Skin epidermis (tissue), 12 donors: ENCODE measurements at regions not wholly inside any gene's neighbourhood (a gene's known extent, or its start where the extent isn't known, plus 50 kb on each side); places are given as distances from the start of the nearest gene placed in this dataset.

Source experiments
- H3K27ac ChIP-seq, 21 experiments: fragments of 200-600 bp; sonication (generic) in 11 of 21; one replicate each; pipeline ENCODE4 v1.5.0; 2020; ENCODE audit warnings: mild to moderate bottlenecking in 3 of 21, inconsistent platforms in 2 of 21, moderate library complexity in 2 of 21
- H3K4me3 ChIP-seq, 7 experiments: fragments of 200-600 bp; sonication (generic) in 2 of 7; one replicate each; pipeline ENCODE4 v1.5.0; 2020; ENCODE audit warnings: inconsistent platforms in 2 of 7, mild to moderate bottlenecking in 2 of 7, moderate library complexity in 1 of 7

- no peak overlapping the region for H3K4me3 ChIP-seq
- H3K27ac ChIP-seq, result no peak overlapping the region
Observed at GRCh38 chr2:139967665-139968064, 1187.5 kb upstream of the NXPH2 start.

GRCh38 chr2:139964721-139965440, 1184.7 kb upstream of the NXPH2 start:
- no peak overlapping the region for H3K27ac ChIP-seq
- H3K4me3 ChIP-seq, result no peak overlapping the region

DNA sequence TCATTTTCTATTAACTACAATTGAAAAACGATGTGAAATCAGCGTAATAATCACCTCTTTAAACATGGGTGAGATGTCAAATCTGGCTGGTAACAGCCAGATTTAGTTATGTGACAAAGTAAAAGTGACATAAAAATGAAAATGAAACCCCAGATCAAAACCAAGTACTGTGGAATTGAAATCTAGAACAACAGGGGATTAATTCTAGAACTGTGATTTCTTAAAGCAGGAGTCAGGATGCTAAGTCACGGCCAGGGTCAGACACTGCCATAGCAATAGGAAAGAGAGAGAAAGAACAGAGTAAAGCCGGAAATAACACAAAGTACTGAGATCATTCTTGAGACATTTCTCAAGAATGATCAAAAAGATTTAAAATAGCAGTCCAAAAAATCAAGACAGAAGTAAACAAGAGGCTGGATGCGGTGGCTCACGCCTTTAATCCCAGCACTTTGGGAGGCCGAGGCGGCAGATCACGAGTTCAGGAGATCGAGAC, 1183.7 kb upstream of the NXPH2 start:
- Histone ChIP-seq H3K27ac (no peak overlapping the region), H3K4me3 (no peak overlapping the region)

DNA sequence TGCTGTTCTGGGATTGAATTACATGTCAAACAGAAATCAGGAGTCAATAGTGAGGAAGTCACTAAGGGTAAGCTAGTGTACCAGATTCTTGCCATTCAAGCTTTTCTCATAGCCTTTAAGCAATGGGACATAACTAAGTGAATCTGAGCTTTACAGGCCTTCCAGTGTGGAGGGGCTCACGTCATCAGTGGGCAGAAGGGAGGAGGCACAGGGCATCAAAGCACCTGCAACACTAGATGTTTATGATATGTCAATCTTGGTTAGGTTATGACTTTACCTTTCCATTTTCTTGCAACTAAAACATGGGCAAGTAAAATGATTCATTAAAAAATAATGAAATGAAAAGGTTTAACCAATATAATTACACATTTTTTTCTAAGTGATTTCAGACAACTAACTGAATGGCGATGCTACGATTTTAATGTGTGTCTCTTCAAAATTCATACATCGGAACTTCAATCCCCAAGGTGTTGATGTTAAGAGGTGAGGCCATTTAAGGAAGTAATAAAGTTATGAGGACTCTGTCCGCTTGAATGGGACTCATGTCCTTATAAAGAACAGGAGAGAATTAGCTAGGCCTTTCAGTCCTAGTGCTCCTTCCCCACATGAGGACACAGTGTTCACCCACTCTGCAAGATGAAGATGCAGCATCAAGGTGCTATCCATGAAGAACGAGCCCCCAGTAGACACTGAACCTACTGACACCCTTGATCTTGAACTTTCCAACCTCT, 1169.2 kb upstream of the NXPH2 start:
- Histone ChIP-seq H3K4me3 (no peak overlapping the region), H3K27ac (no peak overlapping the region)

DNA sequence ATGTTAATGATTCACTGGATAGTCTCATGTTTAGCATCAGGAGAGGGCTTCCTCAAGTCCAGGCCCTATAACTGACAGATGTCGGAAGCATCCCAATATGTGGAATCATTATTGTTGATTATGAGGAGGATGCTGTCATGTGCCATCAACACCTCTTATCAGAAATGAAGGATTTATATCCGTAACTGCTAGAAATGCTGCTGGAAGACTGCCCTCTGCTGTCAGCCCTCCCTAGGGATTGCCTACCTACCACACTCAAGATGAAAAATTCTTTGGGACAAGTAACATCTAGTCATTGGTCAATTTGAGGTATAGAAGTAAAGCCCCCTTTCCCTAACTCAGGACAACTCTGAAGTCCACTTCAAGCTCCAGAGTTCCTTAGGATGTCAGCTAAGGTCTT, 1166.5 kb upstream of the NXPH2 start:
- no peak overlapping the region for H3K4me3 ChIP-seq
- H3K27ac ChIP-seq, result no peak overlapping the region

GRCh38 chr2:139940686-139941085, 1160.5 kb upstream of the NXPH2 start:
- no peak overlapping the region for H3K27ac ChIP-seq
- H3K4me3 ChIP-seq, result no peak overlapping the region

DNA sequence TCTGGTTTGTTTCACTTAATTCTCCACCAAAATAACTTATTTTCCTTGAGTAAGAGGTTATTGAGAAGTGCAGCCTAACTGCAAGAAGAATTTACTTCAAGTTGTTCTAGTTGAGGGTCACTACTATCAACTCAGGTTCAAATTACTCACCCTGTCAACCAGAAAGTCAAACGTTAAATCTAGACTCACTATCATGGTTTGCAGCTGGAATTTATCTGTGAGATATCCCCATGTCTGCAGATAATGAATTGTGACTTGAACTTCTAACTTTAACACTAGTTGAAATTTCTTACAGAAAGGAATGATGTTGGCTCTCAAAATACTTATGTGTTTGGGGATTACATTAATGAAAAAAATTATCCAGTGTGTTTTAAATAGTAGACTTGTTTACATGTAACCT, 1145.7 kb upstream of the NXPH2 start:
- no peak overlapping the region for H3K4me3 ChIP-seq
- H3K27ac ChIP-seq, result peak overlapping the region in 1 of 21 experiments; percentile 42

DNA sequence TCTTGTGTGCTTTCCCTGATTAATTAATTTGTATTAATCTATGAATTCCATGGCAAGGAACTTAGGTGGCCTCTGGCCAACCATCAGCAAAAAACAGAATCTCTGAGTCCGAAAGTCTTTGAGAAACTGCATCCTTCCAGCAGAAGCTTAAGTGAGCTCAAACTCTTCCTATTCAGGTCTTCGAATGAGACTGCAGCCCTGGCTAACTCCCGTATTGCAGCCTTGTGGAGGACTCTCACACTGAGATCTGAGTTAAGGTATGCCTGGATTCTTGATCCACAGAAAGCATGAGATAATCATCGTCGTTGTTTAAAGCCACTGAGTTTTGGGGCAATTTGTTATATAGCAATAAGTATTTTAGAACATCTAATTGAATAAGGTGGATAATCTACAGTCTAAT, 1143.9 kb upstream of the NXPH2 start:
- H3K4me3 ChIP-seq, result no peak overlapping the region
- no peak overlapping the region for H3K27ac ChIP-seq

DNA sequence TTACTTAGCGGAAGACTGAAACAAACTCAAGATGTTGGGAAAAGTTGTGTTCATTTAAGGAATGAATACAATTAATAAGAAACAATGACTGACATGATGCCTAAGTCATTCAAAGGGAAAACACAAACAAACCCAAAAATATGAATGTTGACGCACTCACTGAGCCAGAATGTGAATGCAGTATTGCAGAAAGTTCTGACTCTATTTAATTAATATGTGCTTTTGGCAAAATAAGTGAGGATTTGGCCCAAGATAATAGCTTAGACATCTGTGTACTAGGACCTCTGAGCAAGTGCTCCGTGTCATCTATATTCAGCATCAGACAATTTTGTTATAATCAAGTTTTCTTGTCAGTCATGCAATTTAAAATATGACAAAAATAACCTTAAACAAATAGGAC, 1138.8 kb upstream of the NXPH2 start:
- no peak overlapping the region for H3K27ac ChIP-seq
- no peak overlapping the region for H3K4me3 ChIP-seq

GRCh38 chr2:139917690-139918384, 1137.6 kb upstream of the NXPH2 start:
- Histone ChIP-seq H3K4me3 (no peak overlapping the region), H3K27ac (no peak overlapping the region)

- no peak overlapping the region for H3K27ac ChIP-seq
- H3K4me3 ChIP-seq, result no peak overlapping the region
Observed at GRCh38 chr2:139916822-139917221, 1136.6 kb upstream of the NXPH2 start.

GRCh38 chr2:139911160-139911559, 1131.0 kb upstream of the NXPH2 start:
- Histone ChIP-seq H3K27ac (no peak overlapping the region), H3K4me3 (no peak overlapping the region)

DNA sequence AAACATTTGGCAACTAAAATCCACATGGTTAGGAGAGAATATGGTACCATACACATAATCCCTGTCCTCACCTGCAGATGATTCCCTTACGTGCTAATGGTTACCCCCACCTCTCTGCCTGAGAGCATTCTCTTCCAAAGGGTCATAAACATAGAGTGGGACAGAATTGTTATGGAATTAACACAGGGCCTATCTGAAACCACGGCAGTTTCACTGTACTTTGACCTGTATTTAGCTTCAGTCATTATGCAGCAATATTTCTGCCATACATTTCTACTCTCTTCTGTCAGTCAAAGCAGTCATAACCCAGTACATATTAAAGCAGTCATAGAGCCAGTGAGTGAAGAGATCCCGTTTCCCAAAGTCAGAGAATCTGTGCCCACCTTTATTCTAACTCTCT, 1128.9 kb upstream of the NXPH2 start:
- H3K27ac ChIP-seq, result no peak overlapping the region
- no peak overlapping the region for H3K4me3 ChIP-seq

GRCh38 chr2:139905624-139906023, 1125.4 kb upstream of the NXPH2 start:
- no peak overlapping the region for H3K4me3 ChIP-seq
- H3K27ac ChIP-seq, result no peak overlapping the region

- Histone ChIP-seq H3K27ac (no peak overlapping the region), H3K4me3 (no peak overlapping the region)
Observed at GRCh38 chr2:139891636-139892035, 1111.4 kb upstream of the NXPH2 start.

- H3K4me3 ChIP-seq, result no peak overlapping the region
- no peak overlapping the region for H3K27ac ChIP-seq
Observed at GRCh38 chr2:139885921-139886498, 1105.8 kb upstream of the NXPH2 start.

DNA sequence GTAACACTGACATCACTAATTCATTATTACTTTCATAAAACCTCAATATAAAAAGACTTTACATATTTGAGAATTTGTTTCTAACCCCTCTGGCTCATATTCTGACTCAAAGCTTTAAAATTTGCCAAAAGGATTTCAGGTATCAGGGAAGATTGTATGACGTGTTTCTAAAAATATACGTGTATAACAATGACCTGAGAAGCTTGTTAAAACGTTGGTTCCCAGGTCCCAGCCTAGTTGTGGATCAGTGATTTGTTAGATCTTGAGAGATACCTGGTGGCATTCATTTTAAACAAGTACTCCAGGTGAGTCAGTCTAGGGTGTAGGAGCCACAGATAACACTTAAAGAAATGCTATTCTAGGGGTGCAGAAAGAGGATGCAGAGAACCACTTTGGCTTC, 1096.8 kb upstream of the NXPH2 start:
- Histone ChIP-seq H3K27ac (no peak overlapping the region), H3K4me3 (no peak overlapping the region)

DNA sequence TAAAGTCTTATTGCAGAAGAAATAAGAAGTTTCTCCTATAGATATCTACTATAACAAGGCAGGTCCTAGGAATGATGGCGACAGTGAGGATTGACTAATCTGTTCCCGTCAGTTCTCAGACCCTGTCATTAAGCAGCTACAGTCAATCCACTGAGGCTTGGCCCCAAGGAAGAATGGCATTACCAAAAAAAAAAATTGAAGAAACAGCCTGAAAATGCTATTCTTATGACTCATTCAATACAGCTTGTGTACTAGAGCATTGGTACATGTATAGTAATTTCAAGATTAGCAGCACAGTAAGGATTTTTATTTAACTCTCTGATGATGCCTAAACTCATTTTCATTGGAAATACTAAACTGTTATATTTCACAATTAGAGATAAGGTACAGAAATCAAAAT, 1096.1 kb upstream of the NXPH2 start:
- no peak overlapping the region for H3K27ac ChIP-seq
- no peak overlapping the region for H3K4me3 ChIP-seq

- no peak overlapping the region for H3K27ac ChIP-seq
- H3K4me3 ChIP-seq, result no peak overlapping the region
Observed at GRCh38 chr2:139872503-139872902, 1092.3 kb upstream of the NXPH2 start.

DNA sequence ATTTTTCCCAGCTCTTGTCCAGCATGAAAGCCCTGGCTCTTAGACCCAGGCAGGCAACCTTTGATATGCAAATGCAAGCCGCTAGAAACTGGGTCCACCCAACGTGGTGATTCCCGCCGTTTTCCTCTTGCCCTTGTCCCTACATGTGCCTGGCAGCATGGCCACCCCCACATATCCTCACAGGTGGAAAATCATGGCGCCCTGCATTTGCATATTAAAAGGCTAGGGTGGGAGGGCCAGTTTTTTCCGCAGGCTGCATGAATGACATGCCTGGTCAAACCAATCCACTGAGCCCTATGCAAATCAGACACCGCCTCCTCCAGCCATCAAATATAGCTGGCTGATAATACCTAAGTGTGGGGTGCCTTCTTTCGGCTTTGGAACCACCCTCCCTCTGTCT, 1091.8 kb upstream of the NXPH2 start:
- Histone ChIP-seq H3K27ac (no peak overlapping the region), H3K4me3 (no peak overlapping the region)
